GM10266 (cell line): ENCODE measurements at regions not wholly inside any gene's neighbourhood (a gene's known extent, or its start where the extent isn't known, plus 50 kb on each side); places are given as distances from the start of the nearest gene placed in this dataset.

ENCODE experiments used
- DNase-seq: peaks from one replicate; pipeline ENCODE4 v3.0.0; 2012; ENCODE audit errors: extremely low spot score
- TF ChIP-seq, protein P1 (sequence below): IDR thresholded peaks from 2 replicates; pipeline ENCODE4 v1.5.1; 2012; ENCODE audit warnings: mild to moderate bottlenecking, low read depth; ENCODE audit not compliant: control insufficient read depth, insufficient read depth; ENCODE audit errors: missing control alignments

DNA sequence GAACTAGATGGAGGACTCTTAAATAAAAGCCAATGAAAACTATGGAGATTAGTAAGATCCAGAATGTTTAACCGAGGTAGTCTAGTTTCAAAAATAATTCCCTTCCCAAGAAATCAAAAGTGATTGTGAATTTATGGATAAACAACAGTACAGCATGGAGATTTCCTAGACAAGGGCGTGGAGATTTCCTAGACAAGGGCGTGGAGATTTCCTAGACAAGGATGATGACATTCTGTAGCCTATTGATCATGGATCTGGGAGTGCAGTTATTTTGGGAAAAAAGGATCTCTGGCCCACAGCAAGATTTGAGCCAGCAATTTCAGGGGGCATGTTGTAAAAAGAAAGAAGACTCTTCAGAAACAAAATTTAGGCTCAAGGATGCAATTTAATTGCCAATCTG, 175.3 kb downstream of the RAP2B start:
- TF ChIP-seq, protein P1, sequence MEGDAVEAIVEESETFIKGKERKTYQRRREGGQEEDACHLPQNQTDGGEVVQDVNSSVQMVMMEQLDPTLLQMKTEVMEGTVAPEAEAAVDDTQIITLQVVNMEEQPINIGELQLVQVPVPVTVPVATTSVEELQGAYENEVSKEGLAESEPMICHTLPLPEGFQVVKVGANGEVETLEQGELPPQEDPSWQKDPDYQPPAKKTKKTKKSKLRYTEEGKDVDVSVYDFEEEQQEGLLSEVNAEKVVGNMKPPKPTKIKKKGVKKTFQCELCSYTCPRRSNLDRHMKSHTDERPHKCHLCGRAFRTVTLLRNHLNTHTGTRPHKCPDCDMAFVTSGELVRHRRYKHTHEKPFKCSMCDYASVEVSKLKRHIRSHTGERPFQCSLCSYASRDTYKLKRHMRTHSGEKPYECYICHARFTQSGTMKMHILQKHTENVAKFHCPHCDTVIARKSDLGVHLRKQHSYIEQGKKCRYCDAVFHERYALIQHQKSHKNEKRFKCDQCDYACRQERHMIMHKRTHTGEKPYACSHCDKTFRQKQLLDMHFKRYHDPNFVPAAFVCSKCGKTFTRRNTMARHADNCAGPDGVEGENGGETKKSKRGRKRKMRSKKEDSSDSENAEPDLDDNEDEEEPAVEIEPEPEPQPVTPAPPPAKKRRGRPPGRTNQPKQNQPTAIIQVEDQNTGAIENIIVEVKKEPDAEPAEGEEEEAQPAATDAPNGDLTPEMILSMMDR = no peak
- no peak for DNase-seq

DNA sequence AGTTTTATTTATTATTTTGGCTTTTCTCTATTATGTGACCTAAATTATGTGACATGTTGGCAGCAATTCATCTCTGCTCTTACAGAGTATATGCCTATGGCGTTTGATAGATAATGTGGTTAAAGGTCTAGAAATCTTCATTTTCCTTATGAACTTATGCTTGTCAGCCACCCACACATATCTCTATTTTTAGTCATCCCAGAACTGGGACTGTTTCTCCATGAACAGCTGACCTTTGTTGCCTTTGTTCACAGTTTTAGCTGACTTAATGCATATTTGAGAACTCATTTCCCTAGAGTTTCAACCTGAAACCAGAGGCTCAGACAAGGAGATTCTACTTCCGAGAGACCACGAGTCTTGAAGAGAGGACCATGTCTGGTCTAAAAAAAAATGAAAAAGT, 176.5 kb downstream of the RAP2B start:
- no peak for DNase-seq
- TF ChIP-seq, protein P1 = no peak

DNA sequence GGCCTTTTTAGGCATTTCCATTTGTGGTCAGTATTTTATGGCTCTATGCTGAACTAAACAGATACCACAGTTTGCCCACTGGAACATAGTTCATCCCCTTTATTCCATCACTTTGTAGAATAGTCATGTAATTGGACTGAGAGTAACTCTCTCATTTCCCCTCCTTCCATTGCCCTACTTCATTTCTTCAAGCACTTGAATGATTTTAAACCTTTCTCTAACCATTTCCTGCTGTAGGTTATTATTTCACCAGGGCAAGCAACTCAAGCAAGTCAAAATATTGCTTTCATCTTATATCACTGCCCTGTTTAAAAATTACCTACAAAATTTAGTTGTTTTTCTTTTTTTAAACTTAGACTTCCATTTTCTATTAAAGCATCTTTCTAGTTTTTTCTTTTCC, 177.0 kb downstream of the RAP2B start:
- no peak for DNase-seq
- TF ChIP-seq, protein P1 = no peak

DNA sequence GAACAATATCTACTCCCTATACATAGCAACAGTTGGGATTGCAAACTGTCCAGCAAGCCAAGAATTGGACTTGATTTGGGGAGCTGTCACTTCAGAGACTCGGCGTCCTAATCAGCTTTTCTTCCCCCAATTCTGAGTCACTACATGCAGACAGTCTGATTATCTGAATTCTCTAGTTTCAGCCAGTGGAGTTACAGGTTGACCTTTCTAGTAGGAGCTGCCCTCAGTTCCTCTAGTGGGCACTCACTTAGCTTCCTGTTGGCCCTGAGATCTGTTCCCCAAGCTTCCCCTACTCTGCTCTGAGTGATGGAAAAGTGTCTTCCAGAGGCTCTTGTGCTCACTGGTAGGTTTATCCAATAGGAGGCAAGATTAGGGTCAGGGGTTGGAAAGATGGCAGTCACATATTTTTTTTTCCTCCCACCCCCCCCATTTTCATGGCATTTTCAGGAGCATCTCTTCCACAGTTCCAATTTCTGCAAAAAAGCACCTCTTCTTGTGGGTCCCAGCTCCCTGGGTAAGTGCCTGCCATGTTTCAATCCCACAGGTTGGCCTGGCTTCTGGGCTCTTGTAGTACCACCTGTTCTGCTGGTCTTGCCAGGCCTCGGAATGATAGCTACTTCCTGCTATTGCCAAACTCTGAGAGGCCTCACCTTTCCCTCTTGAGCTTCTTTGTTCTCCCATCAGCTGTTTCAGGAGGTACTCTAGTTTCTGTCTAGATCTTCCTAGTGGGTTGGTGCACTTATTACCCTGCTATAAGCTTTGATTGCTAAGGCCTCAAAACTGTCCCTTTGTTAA, 182.2 kb downstream of the RAP2B start:
- TF ChIP-seq, protein P1 = no peak
- no peak for DNase-seq

DNA sequence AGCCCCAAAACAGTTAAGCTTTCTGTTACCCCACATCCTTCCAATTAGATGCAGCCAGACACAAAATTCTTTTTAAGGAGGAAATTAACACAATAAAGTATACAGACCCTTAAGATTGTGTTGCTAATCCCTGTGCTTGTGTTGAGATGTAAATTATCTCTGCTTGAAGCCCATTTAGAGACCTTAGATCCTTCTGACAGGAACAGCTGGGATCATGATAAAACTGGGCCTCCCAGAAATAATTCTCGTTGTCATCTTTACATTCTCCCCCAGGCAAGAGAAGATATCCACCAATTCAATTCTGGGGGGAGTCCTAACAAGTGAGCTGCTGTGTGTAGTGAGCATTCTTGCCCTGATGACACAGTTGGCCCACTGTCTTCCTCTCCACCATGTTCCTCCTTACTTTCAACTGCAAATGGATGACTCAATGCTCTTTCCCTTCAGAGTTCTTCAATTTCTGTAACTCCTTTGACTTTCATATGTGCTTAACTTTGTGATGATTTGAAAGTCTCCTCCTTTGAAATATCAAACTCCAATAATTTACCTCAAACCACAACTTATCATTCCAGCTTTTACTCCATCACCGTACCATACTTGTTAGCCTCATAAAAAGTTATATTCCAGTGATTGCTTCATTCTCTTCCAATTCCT, 186.6 kb downstream of the RAP2B start:
- DNase-seq = no peak
- TF ChIP-seq, protein P1 = no peak

DNA sequence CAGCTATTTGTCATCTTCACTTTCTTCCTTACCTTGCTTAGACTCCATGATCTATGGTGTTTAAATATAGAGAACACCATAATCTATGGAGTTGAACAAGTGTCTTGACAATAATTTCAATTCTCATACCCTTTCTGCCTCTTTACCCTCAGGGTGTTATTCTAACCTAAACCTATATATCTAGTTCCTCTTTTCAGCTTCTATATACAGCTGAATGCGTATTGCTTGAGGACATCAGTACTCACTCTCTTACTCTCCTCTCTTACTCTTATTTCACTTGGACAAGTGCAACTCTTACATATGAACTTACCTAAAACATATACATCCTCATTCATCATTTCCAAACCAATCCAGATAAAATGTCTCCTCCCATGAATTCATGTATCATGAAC, 187.1 kb downstream of the RAP2B start:
- TF ChIP-seq, protein P1 = no peak
- DNase-seq = no peak

DNA sequence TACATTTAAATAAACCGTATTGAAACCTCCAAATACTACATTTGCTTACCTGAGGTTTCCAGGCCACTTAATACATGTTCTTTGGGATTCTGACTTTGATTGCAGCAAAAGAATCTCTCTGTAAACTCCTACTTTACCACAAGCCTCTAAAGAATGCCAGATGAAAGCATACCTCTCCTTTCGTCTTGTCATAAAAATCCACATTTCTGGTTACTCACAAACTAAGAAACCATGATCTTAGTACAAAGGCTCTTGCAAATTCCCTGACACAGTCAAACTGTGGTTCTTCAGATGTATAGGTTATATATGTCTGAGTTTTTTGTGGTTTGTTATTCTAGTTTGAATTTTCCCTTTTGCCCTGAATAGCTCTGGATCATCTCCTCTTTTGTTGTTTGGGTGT, 188.4 kb downstream of the RAP2B start:
- no peak for DNase-seq
- TF ChIP-seq, protein P1 = no peak
